CD14-positive monocyte (primary cell): ENCODE measurements at regions not wholly inside any gene's neighbourhood (a gene's known extent, or its start where the extent isn't known, plus 50 kb on each side); places are given as distances from the start of the nearest gene placed in this dataset.

Source experiments
- DNase-seq, 3 donors: peaks; one replicate each; pipeline ENCODE4 v3.0.0-alpha.2; 2011 to 2022
- H2AFZ ChIP-seq: 2 replicates; pipeline ENCODE4 v1.6.0; 2012; ENCODE audit warnings: mild to moderate bottlenecking, low read depth, low read length, inconsistent platforms; ENCODE audit not compliant: insufficient read depth, poor library complexity, severe bottlenecking
- H3K27ac ChIP-seq, 2 donors: 1 replicate in 1 of 2; 2 replicates in 1 of 2; pipeline ENCODE4 v1.5.1; 2012 to 2013; ENCODE audit warnings: low read length in 2 of 2, control low read depth in 1 of 2, inconsistent platforms in 1 of 2, low read depth in 1 of 2, mild to moderate bottlenecking in 1 of 2
- H3K27me3 ChIP-seq, 2 donors: one replicate each; pipeline versions ENCODE4 v1.6.0 to v1.6.1; 2011 to 2013; ENCODE audit warnings: low read length in 2 of 2; ENCODE audit not compliant: control insufficient read depth in 2 of 2, insufficient read depth in 2 of 2
- H3K36me3 ChIP-seq, 2 donors: replicated peaks in 1 of 2; 1 replicate in 1 of 2; 2 replicates in 1 of 2; pipeline versions ENCODE4 v1.5.1 to v1.6.1; 2012 to 2013; ENCODE audit warnings: low read length in 2 of 2, control low read depth in 1 of 2, inconsistent platforms in 1 of 2, mild to moderate bottlenecking in 1 of 2; ENCODE audit not compliant: insufficient read depth in 2 of 2, control insufficient read depth in 1 of 2
- H3K4me1 ChIP-seq, 2 donors: 1 replicate in 1 of 2; 2 replicates in 1 of 2; pipeline versions ENCODE4 v1.5.1 to v1.6.1; 2012 to 2013; ENCODE audit warnings: low read length in 2 of 2, control low read depth in 1 of 2, inconsistent platforms in 1 of 2, mild to moderate bottlenecking in 1 of 2, moderate library complexity in 1 of 2; ENCODE audit not compliant: insufficient read depth in 2 of 2, control insufficient read depth in 1 of 2
- H3K4me2 ChIP-seq: replicated peaks from 2 replicates; pipeline ENCODE3; 2012; ENCODE audit warnings: low read length, moderate library complexity, mild to moderate bottlenecking; ENCODE audit not compliant: poor library complexity, severe bottlenecking; ENCODE audit errors: extremely low read depth
- H3K4me3 ChIP-seq, 3 experiments: fragments of 200-600 bp in 1 of 3; sonication (generic) in 1 of 3; replicated peaks in 1 of 3; 1 replicate in 2 of 3; 2 replicates in 1 of 3; pipeline ENCODE4 v1.5.1; 2011 to 2013; ENCODE audit warnings: low read length in 3 of 3, mild to moderate bottlenecking in 3 of 3, control low read depth in 2 of 3, low read depth in 2 of 3, inconsistent platforms in 1 of 3, moderate library complexity in 1 of 3
- H3K79me2 ChIP-seq: 2 replicates; pipeline ENCODE4 v1.6.0; 2012; ENCODE audit warnings: mild to moderate bottlenecking, control low read depth, inconsistent platforms, low read length, moderate library complexity; ENCODE audit not compliant: insufficient read depth
- H3K9ac ChIP-seq: 2 replicates; pipeline ENCODE4 v1.6.0; 2017; ENCODE audit warnings: low read length, mild to moderate bottlenecking; ENCODE audit not compliant: insufficient read depth, poor library complexity, severe bottlenecking
- H3K9me3 ChIP-seq, 2 donors: replicated peaks in 1 of 2; 1 replicate in 1 of 2; 2 replicates in 1 of 2; pipeline versions ENCODE4 v1.5.1 to v1.6.1; 2012 to 2013; ENCODE audit warnings: low read length in 2 of 2, control low read depth in 1 of 2; ENCODE audit not compliant: control insufficient read depth in 1 of 2, insufficient read depth in 1 of 2
- H4K20me1 ChIP-seq: 2 replicates; pipeline ENCODE4 v1.6.0; 2012; ENCODE audit warnings: mild to moderate bottlenecking, low read length, control low read depth, moderate library complexity; ENCODE audit not compliant: insufficient read depth
- H3K27ac Mint-ChIP-seq, 7 donors: one replicate each; pipeline ENCODE4 v1.8.0; 2020; ENCODE audit warnings: mild to moderate bottlenecking in 7 of 7, mixed read lengths in 7 of 7, moderate library complexity in 6 of 7, inconsistent platforms in 2 of 7
- H3K27me3 Mint-ChIP-seq, 3 donors: one replicate each; pipeline ENCODE4 v1.8.0; 2021 to 2022; ENCODE audit warnings: low read depth in 3 of 3, mild to moderate bottlenecking in 3 of 3, mixed read lengths in 3 of 3, moderate library complexity in 3 of 3, inconsistent platforms in 1 of 3
- H3K36me3 Mint-ChIP-seq, 2 donors: one replicate each; pipeline ENCODE4 v1.8.0; 2020; ENCODE audit warnings: mixed read lengths in 2 of 2, inconsistent platforms in 1 of 2, mild to moderate bottlenecking in 1 of 2
- H3K4me1 Mint-ChIP-seq: one replicate; pipeline ENCODE4 v1.8.0; 2020; ENCODE audit warnings: mild to moderate bottlenecking, mixed read lengths
- H3K4me3 Mint-ChIP-seq, 2 donors: one replicate each; pipeline ENCODE4 v1.8.0; 2020; ENCODE audit warnings: mild to moderate bottlenecking in 2 of 2, mixed read lengths in 2 of 2, moderate library complexity in 1 of 2
- H3K9me3 Mint-ChIP-seq, 7 donors: one replicate each; pipeline ENCODE4 v1.8.0; 2020 to 2022; ENCODE audit warnings: mixed read lengths in 7 of 7, mild to moderate bottlenecking in 6 of 7, moderate library complexity in 6 of 7, inconsistent platforms in 2 of 7
- WGBS: methylation state at CpG from one replicate; pipeline ENCODE4 v1.1.5; 2013; ENCODE audit warnings: missing lambda C conversion rate; ENCODE audit not compliant: insufficient coverage; 5-methylcytosine and 5-hydroxymethylcytosine counted together
- intact Hi-C, 2 donors: fragments of 100-400 bp; cut with micrococcal nuclease; formaldehyde crosslinking; loops; one replicate each; pipeline versions ENCODE4 v1.15.0 to v1.15.1; 2023
- TF ChIP-seq, protein P1 (sequence below): fragments of 200-600 bp; IDR thresholded peaks from one replicate; pipeline ENCODE4 v1.8.0; 2022; ENCODE audit warnings: antibody characterized with exemption, mild to moderate bottlenecking

DNA sequence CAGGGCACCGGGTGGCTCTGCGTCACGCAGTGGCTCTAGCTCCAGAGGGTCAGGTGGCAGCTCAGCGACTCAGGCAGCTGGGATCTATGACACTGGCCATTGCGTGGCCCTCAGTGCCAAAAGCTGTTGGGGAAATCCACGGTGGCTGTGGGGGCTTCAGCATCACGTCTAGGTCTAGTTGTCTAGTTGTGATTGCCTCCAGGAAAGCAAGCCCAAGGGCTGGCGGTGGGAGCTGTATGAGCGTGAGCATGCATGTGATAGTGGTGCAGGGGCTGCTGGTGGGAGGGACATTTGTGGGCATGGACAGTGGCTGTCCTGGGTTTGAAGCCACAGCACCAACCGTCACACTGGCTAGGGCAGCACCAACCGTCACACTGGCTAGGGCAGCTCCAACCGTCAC lies 191.4 kb downstream of the THBS2 start:
- Histone ChIP-seq H3K79me2 (no peaks in the 10 kb centered on the region), H4K20me1 (no peaks in the 10 kb centered on the region), H3K4me1 (no peaks in the 10 kb centered on the region), H3K9me3 (peaks cover 4 to 22% of the 10 kb centered on the region in 2 donors), H3K36me3 (no peaks in the 10 kb centered on the region), H3K9ac (no peak overlapping the region), H2AFZ (no peak overlapping the region), H3K4me3 (no peak overlapping the region), H3K27me3 (no peaks in the 10 kb centered on the region), H3K4me2 (no peak overlapping the region), H3K27ac (no peak overlapping the region)
- H3K9me3 Mint-ChIP-seq: peaks cover 8 to 23% (median 16%) of the 10 kb centered on the region in 7 donors
- WGBS: 94% methylated on average over 11 of the region's 12 CpGs
- no peak for DNase-seq
- no peak overlapping the region for H3K4me3 Mint-ChIP-seq
- intact Hi-C loops: no loop called here
- TF ChIP-seq, protein P1, sequence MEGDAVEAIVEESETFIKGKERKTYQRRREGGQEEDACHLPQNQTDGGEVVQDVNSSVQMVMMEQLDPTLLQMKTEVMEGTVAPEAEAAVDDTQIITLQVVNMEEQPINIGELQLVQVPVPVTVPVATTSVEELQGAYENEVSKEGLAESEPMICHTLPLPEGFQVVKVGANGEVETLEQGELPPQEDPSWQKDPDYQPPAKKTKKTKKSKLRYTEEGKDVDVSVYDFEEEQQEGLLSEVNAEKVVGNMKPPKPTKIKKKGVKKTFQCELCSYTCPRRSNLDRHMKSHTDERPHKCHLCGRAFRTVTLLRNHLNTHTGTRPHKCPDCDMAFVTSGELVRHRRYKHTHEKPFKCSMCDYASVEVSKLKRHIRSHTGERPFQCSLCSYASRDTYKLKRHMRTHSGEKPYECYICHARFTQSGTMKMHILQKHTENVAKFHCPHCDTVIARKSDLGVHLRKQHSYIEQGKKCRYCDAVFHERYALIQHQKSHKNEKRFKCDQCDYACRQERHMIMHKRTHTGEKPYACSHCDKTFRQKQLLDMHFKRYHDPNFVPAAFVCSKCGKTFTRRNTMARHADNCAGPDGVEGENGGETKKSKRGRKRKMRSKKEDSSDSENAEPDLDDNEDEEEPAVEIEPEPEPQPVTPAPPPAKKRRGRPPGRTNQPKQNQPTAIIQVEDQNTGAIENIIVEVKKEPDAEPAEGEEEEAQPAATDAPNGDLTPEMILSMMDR: no peak
- H3K36me3 Mint-ChIP-seq: no peaks in the 10 kb centered on the region
- H3K27ac Mint-ChIP-seq: no peak overlapping the region
- H3K27me3 Mint-ChIP-seq: peaks cover 0 to 4% (median 2%) of the 10 kb centered on the region in 3 donors
- no peaks in the 10 kb centered on the region for H3K4me1 Mint-ChIP-seq

- H3K36me3 ChIP-seq: no peaks in the 10 kb centered on the region
- no peaks in the 10 kb centered on the region for H3K79me2 ChIP-seq
- peaks cover 4 to 18% of the 10 kb centered on the region in 2 donors for H3K9me3 ChIP-seq
- no peaks in the 10 kb centered on the region for H3K36me3 Mint-ChIP-seq
- H3K27ac Mint-ChIP-seq: no peak overlapping the region
- peaks cover 0 to 4% (median 0%) of the 10 kb centered on the region in 3 donors for H3K27me3 Mint-ChIP-seq
- H3K27ac ChIP-seq: no peak overlapping the region
- H3K4me1 ChIP-seq: no peaks in the 10 kb centered on the region
- TF ChIP-seq, protein P1: no peak
- intact Hi-C loops: no loop called here
- H4K20me1 ChIP-seq: no peaks in the 10 kb centered on the region
- H3K4me2 ChIP-seq: no peak overlapping the region
- H3K9me3 Mint-ChIP-seq: peaks cover 3 to 30% (median 13%) of the 10 kb centered on the region in 7 donors
- no peak overlapping the region for H2AFZ ChIP-seq
- no peaks in the 10 kb centered on the region for H3K27me3 ChIP-seq
- H3K4me3 ChIP-seq: no peak overlapping the region
- no peaks in the 10 kb centered on the region for H3K4me1 Mint-ChIP-seq
- WGBS: 96% methylated on average over 10 of the region's 12 CpGs
- H3K4me3 Mint-ChIP-seq: no peak overlapping the region
- H3K9ac ChIP-seq: no peak overlapping the region
- no peak for DNase-seq
Measured at GRCh38 chr6:169058634-169059033, 195.0 kb downstream of the THBS2 start.
